ENCODE measurements at regions not wholly inside any gene's neighbourhood (a gene's known extent, or its start where the extent isn't known, plus 50 kb on each side); places are given as distances from the start of the nearest gene placed in this dataset.

- TF ChIP-seq POLR2AphosphoS5 (IDR thresholded peaks at IDR 0.05) (no peak), CTCF (IDR thresholded peaks at IDR 0.05) (no peak), EP300 (IDR thresholded peaks at IDR 0.05) (no peak)
These were observed 207.6 kb upstream of the MPDZ start for GRCh38 chr9:13487071-13487470.

Measured in stomach (tissue), 4 donors.